SH-SY5Y (cell line): ENCODE measurements at regions not wholly inside any gene's neighbourhood (a gene's known extent, or its start where the extent isn't known, plus 50 kb on each side); places are given as distances from the start of the nearest gene placed in this dataset.

Experiments used
- GATA2 ChIP-seq: IDR thresholded peaks from 2 replicates; pipeline ENCODE4 v1.6.1; 2011; ENCODE audit warnings: mild to moderate bottlenecking, low read depth, low read length
- GATA3 ChIP-seq: IDR thresholded peaks from 2 replicates; pipeline ENCODE4 v1.6.1; 2011; ENCODE audit warnings: low read depth, mild to moderate bottlenecking, low read length, moderate library complexity

GRCh38 chr18:10020171-10020570 lies 106.4 kb downstream of the VAPA start:
- no peak for TF ChIP-seq GATA3
- TF ChIP-seq GATA2, result no peak
